Limb (tissue), 2 donors: ENCODE measurements at regions not wholly inside any gene's neighbourhood (a gene's known extent, or its start where the extent isn't known, plus 50 kb on each side); places are given as distances from the start of the nearest gene placed in this dataset.
"Not testable (repeated sequence)": the region's sequence is repeated elsewhere in the genome, so short reads cannot be mapped to it uniquely, and the experiment has no call there.

Experiments
- DNase-seq, 2 donors: peaks; one replicate each; pipeline ENCODE4 v3.0.0-alpha.2; 2016; ENCODE audit errors: extremely low spot score in 2 of 2

DNA sequence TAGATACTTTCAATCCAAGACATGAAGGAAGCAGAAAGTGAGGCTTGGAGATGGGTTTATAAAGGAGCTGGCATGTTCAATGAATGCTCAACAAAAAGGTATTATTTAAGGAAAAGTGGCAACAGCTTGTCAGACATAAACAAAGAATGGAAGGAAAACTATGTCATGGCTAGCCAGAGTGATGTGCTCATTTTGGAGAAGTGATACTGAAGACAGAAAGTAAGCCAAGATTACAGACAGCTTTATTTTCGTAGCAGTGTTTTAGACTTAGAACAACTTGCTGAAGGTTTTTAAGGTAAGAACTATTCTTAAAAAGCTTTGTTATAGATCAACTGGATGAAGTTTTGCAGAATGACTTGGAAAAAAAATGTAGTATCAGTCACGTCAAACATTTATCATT lies 160.5 kb upstream of the FERD3L start:
- DNase-seq, result no peak

DNA sequence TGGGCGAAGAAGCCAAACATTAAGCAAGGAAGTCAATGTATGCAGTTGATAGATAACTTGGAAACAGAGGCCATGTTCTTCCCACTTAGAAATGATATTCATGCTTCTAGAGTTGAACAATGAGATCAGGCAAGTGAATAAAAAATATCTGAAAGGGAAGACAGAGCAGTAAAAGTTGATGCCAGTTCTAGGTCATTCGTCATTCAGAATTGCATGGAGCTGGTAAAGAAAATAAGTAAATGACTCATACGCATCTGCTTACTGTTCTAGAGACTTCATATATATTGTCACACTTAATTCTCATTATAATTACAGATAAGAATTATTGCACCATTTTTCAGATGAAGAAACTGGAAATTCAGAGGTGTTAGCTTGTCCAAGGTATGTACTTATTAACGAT lies 158.9 kb upstream of the FERD3L start:
- no peak for DNase-seq

DNA sequence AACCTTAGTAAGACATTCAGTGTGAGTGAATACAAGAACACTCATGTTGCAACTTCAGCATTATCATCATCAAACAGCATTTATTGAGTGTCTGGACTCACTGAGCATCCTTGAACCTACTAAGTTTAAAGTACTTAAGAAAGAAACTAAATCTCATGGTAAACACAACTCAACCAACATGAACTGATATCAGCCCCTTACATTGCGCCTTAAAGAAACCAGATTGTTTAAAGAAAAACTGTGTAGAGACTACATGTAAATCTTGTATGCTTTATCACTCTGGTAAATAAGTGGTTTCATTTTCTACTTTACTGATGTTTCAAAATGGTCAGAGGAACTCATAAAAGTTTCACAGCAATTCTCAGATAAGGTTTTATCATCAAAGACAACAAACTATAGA lies 157.5 kb upstream of the FERD3L start:
- no peak for DNase-seq

DNA sequence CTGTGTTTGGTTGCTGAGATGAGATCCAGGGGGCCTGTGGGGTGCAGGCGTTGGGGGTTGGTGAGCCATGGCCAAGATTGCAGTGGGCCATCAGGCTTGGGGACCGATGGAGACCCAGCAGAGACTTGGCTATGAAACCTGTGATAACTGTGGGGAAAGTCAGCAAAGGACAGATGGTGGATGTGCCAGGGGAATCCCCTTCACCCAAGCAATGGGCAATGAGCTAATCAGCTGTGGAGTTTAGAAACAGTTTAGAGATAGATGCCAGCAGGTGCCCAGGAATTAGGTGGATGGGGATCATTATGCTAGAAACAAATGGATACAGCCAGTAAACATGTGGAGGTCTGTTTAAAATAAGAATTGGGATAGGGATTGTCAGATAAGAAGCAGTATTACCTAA lies 151.4 kb upstream of the FERD3L start:
- DNase-seq, result no peak

DNA sequence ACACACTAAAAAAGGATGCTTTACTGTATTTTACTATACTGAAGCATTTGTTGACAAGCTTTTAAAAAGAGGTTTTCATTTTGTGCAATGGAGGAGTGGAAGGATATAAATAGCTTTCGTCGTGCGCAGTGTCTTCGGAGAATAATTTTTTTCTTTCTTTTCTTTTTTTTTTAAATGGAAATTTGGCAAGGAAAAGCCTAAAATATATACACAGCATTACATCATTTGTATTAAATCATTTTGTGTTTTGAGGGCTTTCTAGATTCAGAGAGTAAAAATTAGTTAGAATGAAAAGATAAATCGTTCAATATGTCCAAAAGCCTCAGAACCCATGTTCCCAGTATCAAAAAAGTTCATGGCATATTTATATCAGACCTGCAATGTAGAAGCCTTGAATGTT lies 150.2 kb upstream of the FERD3L start:
- peak in 1 of 2 donors; percentile 50 for DNase-seq

DNA sequence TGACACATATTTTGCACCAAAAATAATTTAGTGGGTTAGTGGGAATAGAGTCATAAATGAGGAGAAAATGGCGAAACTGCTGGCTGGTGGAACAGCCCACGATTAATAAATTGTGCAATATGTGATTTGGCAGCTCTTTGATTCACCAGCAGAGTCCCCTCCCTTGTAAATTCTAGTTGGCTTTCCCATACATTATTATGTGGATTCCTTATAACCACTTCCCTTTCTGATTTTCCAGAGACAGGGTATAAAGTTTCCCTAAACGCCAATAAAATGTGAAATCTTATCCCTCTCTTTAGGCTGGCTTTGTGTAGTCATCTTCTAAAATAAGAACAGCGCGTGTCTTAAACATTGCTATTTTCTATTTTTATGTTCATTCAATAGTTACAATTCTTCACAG lies 149.4 kb upstream of the FERD3L start:
- peak in 1 of 2 donors; percentile 76 for DNase-seq

DNA sequence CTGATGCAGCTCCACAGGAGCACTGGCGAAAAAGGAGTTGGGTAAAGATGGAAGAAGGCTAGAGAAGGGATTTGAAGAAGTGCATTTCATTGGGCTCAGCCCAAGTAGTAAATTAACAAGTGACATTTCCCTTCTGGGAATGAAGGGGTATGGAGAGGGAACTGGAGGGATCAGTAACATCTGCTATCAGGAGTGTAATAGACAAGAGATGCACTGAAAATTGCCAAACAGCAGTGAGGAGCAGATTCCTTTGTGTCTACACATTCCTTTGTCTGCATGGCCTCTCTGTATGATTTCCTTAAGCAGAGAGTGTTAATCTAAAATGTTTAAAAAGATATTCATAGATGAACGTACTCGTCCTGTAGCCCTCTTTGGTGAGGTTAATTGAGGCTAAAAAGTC lies 148.2 kb upstream of the FERD3L start:
- DNase-seq, result no peak

DNA sequence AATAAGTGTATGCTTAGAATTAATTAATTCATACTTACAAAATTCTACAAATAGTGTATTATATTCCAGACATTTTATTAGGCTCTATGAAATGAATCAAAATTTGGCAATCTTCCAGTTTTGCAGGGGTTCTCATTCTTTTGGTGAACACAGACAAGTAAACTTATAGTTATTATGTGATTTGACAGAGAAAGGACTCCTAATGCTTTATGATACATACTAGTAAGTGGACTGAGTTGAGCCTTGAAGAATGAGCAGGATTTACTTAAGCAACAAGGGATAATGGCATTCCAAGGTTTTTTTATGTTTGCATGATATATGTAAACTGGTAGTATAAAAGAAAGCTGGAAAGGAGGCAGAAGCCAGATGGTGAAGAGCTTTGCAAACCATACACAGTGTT lies 145.7 kb upstream of the FERD3L start:
- no peak for DNase-seq

DNA sequence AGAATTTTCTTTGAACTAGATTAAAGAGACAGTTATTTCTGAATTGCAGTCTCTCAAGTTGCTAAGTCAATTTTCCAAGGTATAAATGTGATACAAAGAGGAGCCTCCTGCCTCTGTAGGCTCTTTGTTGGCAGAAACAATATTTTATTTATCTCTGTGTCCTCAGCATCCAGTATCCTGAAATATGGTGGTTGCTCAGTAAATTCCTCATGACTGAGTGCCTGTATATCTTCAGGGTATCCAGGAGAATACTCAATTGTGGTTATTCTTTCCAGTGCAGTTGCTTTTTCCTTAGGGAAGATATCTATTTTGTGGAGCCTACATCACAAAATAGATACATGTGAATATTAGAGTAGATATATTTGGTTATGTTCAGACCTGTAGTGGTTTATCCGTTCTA lies 144.8 kb upstream of the FERD3L start:
- no peak for DNase-seq

DNA sequence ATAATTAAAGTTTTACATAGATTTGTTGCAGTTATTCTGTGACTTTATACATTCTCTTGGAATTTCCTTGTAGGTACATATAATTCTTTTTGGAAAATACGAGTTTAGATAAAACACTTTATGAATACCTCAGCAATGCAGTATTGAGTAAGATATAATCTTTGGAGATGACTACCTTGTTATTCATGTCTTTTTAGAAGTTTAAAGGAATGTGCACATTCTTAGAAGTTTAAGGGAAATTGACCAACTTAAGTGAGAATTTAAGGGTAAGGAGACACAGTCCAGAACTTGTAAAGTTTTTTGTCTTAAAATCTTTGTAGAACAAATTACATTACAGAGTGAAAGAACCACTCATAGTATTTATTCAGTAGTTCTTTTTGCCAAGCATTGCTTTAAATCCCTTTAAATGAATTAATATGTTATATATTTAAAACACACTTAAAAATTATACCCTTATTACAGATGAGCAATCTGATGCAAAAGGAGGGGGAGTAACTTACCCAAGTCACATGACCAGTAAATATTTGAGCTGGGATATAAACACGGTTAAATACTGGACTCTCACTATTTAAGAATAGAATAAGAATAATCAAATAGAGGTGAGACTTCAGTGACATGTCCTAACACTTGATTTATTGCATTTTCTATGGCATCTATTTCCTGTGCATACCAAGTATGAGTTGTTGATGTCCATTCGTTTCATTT lies 139.5 kb upstream of the FERD3L start:
- DNase-seq, result no peak

DNA sequence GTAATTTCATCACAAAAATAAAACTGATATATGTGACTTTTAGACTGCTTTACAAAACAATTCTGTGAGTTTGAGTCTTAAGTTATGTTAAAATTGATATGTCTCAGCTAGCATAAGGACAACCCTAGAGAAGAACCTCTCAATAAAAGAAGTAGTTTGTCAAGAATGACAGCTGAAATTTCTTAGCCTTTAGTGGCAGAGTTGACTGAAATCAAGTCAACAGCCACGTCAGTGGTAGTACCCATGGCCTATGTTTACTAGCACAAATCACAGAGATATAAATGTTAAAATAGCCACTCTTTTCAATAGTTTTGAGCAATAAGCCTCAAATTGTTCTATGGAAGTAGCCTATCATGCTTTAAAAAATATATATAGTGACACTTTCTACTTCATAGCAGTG lies 138.9 kb upstream of the FERD3L start:
- DNase-seq, result no peak

DNA sequence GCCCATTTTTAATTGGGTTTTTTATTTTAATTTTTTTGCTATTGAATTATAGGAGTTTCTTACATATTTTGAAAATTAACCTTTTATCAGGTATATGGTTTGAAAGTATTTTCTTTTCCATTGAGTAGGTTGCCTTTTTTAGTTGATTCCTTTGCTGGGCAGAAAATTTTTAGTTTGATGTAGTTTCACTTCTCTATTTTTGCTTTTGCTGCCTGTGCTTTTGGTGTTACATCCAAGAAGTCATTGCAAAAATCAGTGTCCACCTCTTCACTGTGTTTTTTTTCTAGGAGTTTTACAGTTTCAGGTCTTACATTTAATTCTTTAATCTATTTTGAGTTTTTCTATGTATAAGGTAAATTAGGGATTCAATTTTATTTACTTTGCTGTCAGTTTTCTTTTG lies 129.8 kb upstream of the FERD3L start:
- no peak for DNase-seq

DNA sequence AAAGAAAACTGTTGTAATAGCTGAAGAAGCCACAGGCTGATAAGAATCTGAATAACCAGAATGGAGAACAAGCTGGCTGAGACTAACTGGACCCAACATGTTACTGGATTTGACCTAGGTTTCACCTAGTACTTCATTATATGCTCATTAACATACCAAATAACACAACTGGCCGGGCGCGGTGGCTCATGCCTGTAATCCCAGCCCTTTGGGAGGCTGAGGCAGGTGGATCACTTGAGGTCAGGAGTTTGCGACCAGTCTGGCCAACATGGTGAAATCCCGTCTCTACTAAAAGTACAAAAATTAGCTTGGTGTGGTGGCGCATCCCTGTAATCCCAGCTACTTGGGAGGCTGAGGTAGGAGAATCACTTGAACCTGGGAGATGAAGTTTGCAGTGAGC lies 127.1 kb upstream of the FERD3L start:
- not testable (repeated sequence) for DNase-seq

DNA sequence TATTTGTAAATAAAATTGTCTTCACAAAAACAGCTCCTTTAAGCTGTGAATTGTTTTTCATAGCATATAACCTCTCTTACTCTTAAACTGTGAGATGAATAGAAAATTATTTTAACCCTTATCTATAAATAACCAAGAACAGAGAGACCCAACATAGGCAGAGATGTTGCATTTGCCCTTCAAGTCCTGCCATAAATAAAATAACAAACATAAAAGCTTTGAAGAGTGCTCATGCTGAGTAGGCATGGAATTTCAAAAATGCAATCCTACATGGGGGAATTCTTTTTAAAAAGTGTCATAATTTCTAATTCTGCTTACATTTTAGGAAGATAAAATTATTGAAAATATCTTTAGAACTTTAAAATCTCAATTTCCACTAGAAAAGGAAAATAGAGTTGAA lies 124.1 kb upstream of the FERD3L start:
- DNase-seq, result no peak

DNA sequence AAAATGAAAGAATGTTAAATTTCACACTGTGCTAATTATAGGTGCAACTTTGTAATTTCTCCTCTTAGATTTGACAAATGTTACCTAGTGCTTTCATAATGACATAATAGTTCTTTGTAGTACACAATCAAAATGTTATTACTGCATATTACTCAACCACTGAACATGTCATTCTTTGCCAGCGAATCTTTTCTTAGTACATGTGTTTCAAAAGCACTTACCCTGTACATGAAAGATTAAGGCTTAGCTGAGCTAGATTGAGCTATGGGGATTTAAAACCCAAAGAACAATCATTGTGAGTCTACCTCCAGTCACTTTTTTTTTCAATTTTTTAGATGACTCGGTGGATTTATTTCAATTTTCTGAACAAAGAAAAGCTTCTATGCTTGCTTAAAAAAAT lies 123.5 kb upstream of the FERD3L start:
- DNase-seq, result no peak

DNA sequence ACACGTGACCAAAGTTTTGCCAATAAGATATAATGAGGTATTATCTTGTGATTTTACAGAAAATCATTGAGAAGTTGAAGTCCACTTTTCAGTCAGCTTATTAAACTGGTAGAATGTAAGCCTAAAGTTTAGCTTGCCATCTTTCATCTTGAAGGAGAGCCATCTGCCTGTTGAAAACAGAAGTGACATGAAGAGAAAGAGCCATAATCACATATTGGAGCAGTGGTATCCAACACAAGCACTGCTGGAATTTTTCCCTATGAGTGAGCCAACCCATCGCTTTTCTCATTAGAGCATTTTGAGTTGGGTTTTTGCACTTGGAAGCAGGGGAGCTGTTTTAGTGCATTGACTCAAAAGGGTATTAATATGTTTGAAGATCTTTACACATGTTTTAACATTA lies 117.6 kb upstream of the FERD3L start:
- DNase-seq, result no peak

DNA sequence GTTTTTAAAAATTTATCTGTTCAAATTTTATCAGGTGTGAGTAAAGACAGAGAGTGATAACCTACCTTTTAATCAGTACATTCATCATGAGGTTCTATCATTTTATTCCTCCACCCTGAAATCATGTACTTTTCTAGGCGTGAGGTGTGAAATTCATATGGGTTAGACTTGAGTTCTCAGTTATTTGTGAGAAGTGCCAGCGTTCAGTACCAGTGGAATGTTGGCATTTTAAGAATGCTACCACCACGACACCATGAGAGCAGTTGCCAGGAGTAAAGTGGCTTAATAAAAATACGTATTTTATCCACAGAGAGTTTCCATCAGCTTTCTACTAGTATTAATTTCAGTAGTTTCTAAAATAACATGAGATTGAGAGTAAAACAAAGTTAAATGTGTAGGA lies 104.1 kb upstream of the FERD3L start:
- DNase-seq, result no peak

DNA sequence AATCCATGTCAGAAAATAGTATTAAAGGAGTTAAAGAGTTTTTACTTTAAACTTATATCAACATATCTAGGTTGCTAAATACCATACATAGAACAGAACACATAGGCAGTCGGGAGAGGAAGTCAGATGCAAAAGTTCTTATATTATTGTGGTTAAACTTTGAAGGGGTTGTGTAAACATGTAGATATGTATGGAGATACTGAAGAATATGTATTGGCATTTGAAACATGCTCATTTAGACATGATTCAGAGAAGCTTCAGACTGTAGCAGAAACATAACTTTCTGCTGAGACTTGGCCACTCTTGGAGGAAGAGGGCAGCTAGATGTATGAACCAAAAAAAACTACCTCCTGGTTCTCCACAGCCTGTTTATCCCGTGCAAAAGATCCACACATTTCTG lies 103.5 kb upstream of the FERD3L start:
- no peak for DNase-seq

DNA sequence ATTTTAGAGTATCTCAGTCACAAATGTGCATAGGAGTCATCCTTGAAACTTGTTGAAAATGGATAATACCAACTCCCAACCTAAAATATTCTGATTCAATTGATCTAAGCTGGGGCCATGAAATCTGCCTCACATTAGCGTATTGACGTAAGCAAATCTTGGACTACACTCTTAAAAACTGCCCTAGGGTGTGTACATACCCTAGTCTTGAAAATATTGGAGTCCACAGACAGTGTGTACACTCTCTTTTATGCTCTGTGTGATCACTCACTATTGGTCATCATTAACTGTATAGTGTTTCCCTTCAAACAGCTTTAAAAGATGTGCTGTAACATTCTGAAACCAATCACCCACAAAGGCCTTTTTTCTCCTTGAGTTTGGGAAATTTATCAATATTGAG lies 102.9 kb upstream of the FERD3L start:
- no peak for DNase-seq

DNA sequence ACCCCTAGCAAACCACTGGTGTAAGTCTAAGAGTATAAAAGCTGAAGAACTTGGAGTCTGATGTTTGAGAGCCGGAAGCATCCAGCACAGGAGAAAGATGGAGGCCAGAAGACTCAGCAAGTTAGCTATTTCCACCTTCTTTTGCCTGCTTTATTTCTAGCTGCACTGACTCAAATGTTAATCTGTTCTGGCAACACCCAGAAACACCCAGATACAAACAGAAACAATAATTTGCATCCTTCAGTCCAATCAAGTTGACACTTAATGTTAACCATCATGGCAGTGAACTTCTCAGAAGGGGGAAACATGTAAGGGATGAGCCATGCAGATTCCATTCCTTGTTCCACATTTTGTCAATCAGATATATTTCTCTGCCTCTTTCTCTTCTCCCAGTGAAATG lies 101.8 kb upstream of the FERD3L start:
- no peak for DNase-seq

DNA sequence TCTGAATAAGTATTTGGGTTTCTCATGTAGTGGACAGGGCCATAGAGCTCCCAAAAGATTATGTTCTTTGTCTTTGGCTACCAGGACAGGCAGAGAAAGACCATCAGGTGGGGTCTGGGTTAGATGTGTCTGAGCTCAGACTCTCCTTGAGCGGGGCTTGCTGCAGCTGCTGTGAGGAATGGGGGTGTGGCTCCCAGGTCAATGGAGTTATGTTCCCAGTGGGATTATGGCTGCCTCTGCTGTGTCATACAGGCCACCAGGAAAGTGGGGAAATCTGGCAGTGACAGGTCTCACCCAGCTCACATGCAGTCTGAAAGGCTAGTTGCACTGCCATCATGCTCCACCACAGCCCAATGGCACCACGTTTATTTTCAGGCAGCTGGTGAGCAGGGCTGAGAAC lies 97.0 kb upstream of the FERD3L start:
- no peak for DNase-seq

DNA sequence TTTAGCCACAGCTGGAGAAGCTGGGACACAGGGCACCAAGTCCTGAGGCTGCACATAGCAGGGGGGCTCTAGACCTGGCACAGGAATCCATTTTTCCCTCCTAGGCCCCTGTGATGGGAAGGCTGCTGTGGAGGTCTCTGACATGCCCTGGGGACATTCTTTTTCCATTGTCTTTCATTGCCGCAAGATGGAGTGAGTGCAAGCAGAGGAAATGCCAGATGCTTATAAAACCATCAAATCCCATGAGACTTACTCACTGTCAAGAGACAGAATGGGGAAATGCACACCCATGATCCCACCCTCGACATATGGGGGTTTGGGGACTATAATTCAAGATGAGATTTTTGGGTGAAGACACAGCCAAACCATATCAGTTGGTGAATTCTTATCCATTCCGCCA lies 94.7 kb upstream of the FERD3L start:
- no peak for DNase-seq

DNA sequence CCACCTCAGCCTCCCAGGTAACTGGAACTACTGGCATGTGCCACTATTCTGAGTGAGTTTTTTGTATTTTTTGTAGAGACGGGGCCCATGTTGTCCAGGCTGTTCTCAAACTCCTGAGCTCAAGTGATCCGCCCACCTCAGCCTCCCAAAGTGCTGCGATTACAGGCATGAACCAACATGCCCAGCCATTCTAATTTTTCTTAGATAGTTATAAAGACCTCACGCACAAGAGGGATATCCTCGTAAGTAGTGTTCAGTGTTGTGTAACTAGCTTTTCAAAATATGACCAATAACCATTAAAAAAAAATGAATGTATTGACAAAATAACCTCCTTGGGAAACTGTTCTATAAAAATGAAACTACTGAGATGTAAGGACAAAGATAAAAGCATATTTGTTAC lies 90.5 kb upstream of the FERD3L start:
- DNase-seq, result no peak

DNA sequence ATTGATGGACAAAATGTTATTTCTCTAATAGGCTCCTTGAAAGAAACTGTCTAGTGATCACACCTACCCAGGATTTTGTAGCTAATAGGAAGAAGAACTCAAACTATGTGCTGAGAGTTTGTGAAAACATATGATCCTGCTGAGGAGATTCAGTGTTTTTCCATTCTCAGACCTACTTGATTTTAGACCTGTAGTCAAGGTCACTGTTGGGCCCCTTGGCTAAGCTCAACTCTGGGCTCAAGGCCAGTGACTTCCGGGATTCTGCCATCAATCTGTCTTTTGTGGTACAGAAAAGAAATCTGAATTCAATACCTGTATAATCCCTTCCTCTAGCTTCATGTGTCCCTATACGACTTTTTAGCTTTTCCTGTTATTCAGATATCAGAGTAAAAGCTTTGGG lies 79.7 kb upstream of the FERD3L start:
- no peak for DNase-seq
